Activated CD4-positive, alpha-beta T cell treated with anti-CD3 and anti-CD28 coated beads for 4 hours (primary cell): ENCODE measurements at regions not wholly inside any gene's neighbourhood (a gene's known extent, or its start where the extent isn't known, plus 50 kb on each side); places are given as distances from the start of the nearest gene placed in this dataset.
"Not testable (repeated sequence)": the region's sequence is repeated elsewhere in the genome, so short reads cannot be mapped to it uniquely, and the experiment has no call there.

ENCODE experiments used
- DNase-seq, 2 donors: peaks; one replicate each; pipeline ENCODE4 v3.0.0-alpha.2; 2020

GRCh38 chr2:59770651-59771050, 782.8 kb downstream of the BCL11A start:
- DNase-seq = no peak

- DNase-seq = no peak
Observed at GRCh38 chr2:59761966-59762365, 791.5 kb downstream of the BCL11A start.

- no peak for DNase-seq
Observed at GRCh38 chr2:59756150-59756549, 797.3 kb downstream of the BCL11A start.

GRCh38 chr2:59754011-59754735, 799.3 kb downstream of the BCL11A start:
- no peak for DNase-seq

- no peak for DNase-seq
Observed at GRCh38 chr2:59752512-59752911, 800.9 kb downstream of the BCL11A start.

GRCh38 chr2:59752071-59752470, 801.4 kb downstream of the BCL11A start:
- DNase-seq = no peak

GRCh38 chr2:59751214-59751613, 802.2 kb downstream of the BCL11A start:
- not testable (repeated sequence) for DNase-seq

GRCh38 chr2:59746291-59746690, 807.2 kb downstream of the BCL11A start:
- no peak for DNase-seq

- DNase-seq = no peak
Observed at GRCh38 chr2:59745085-59745484, 808.4 kb downstream of the BCL11A start.

GRCh38 chr2:59744436-59744835, 809.0 kb downstream of the BCL11A start:
- DNase-seq = no peak

GRCh38 chr2:59741840-59742239, 811.6 kb downstream of the BCL11A start:
- no peak for DNase-seq

GRCh38 chr2:59739166-59739565, 814.3 kb downstream of the BCL11A start:
- DNase-seq = no peak

GRCh38 chr2:59737299-59737698, 816.2 kb downstream of the BCL11A start:
- DNase-seq = no peak

GRCh38 chr2:59734743-59735142, 818.7 kb downstream of the BCL11A start:
- no peak for DNase-seq

GRCh38 chr2:59733970-59734369, 819.5 kb downstream of the BCL11A start:
- no peak for DNase-seq

- no peak for DNase-seq
Observed at GRCh38 chr2:59733567-59733930, 819.9 kb downstream of the BCL11A start.

- DNase-seq = no peak
Observed at GRCh38 chr2:59732871-59733566, 820.4 kb downstream of the BCL11A start.

- DNase-seq = no peak
Observed at GRCh38 chr2:59727121-59727590, 826.3 kb downstream of the BCL11A start.

- no peak for DNase-seq
Observed at GRCh38 chr2:59726228-59727120, 827.0 kb downstream of the BCL11A start.

- no peak for DNase-seq
Observed at GRCh38 chr2:59724746-59725145, 828.7 kb downstream of the BCL11A start.

- DNase-seq = no peak
Observed at GRCh38 chr2:59720296-59720866, 833.1 kb downstream of the BCL11A start.

GRCh38 chr2:59713577-59713976, 839.9 kb downstream of the BCL11A start:
- no peak for DNase-seq

GRCh38 chr2:59711121-59711520, 842.3 kb downstream of the BCL11A start:
- DNase-seq = no peak
